GM19328 (cell line): ENCODE measurements at regions not wholly inside any gene's neighbourhood (a gene's known extent, or its start where the extent isn't known, plus 50 kb on each side); places are given as distances from the start of the nearest gene placed in this dataset.

ENCODE experiments used
- ATAC-seq: cut with Tn5 transposase; IDR thresholded peaks from one replicate; pipeline ENCODE4 v1.9.1; 2021; ENCODE audit warnings: mild to moderate bottlenecking, moderate library complexity; ENCODE audit not compliant: unreplicated experiment

DNA sequence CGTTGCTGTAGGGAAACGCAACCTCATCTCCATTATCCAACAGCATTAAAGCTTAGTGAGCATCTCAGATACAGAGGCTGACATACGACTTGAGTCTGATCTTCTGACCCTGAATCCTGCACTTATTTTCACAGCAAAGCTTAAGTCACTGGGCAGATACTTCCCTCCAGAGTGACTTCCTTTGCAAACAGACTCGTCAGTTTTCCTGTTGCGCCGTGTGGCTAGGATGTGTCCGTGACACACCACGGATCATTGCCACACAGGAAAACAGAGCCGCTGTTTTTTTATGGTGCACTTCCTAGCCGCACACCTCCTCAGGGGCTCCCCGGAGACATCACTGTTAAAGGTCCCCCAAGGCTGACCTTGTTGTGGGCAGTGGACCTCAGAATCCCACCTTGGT, 94.9 kb upstream of the MKI67 start:
- ATAC-seq: no peak

DNA sequence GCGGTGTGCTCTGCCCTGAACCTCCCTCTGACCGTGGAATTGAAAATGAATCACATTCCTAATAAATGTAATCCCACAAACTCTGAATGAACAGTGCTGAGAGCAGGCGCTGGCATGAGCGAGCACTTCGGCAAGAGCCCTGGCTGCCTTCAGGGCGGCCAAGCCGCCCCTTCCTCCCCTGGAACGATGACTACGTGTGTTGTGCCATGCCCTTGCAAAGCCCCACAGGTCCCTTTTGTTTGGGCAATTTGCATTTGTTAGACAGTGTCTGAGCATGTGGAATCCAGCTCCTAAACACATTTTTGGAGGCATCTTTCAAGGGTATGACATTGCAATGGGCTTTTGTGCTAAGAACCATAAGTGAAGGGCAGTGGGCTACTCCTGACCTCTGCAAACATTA, 95.6 kb upstream of the MKI67 start:
- no peak for ATAC-seq

DNA sequence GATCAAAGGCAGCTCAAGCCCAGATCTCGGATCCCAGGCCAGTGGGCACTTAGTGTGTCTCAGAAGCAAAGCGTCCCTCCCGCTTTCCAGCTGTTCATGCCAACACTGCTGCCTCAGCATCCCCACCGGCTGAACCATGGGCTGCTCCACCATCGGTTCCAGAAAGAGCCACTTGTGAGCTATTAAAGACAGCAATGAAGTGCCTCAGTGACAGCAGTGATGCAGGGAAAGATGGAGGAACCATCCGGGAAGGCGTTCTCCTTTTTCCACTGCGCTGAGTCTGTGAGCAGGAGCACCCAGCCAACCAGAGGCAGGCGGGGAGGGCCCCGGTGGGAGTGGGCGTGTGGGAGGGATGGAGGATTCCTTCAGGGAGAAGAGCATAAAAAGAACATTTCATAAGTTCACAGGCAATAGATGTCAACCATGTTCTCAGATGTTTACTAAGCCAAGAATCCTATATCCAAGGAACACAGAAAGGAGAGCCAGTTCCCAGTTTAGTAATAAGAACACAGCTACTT, 96.2 kb upstream of the MKI67 start:
- ATAC-seq: no peak

DNA sequence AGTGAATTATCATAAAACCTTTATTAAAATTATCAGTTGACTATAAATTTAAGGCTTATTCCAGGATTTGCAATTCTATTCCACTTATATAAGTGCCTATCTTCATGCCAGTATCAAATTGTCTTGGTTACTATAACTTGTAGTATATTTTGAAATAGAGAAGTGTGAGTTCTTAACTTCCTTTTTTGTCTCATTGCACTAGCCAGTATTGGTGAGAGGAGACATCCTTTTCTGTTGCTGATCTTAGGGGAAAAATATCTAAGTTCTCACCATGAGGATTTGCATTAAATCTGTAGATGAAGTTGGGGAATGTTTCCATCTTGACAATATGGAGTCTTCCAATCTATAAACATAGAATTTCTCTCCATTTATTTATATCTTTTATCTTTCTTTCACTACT, 104.2 kb upstream of the MKI67 start:
- ATAC-seq: no peak

DNA sequence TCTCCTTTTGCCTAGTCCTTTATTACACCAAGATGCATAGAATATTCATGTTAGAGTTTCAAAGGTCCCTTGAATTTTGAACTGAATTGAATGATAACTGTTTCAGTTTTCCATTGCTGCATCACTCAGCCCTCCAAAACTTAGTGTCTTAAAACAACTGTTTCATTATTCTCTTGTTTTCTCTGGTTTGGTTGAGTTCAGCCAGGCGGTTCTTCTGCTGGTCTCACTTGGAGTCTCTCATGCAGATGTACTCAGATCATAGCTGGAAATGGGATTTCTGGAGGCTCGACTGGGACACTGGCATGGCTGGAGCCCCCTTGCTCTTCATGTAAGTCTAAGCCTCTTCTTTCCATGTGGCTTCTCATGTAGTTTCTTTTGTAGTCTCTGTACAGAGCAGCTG, 107.2 kb upstream of the MKI67 start:
- no peak for ATAC-seq

DNA sequence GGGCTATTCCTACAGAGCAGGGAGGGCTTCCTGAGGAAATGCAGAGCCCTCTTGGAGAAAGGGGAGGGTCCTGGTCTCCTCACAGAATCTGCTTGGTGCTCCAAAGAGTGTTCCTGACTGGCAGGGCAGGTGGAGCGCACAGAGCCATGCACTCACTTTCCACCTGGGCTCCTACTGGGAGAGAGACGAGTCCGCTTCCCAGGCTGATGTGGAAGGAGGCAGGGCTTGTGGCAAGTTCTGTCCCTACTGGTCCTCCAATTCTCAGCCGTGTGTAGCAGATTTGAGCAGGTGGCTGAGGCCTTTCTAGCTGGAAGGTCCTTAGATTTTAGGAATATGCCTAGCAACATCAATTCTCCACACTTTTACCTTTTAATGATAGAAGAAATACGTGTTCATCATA, 111.5 kb upstream of the MKI67 start:
- no peak for ATAC-seq

DNA sequence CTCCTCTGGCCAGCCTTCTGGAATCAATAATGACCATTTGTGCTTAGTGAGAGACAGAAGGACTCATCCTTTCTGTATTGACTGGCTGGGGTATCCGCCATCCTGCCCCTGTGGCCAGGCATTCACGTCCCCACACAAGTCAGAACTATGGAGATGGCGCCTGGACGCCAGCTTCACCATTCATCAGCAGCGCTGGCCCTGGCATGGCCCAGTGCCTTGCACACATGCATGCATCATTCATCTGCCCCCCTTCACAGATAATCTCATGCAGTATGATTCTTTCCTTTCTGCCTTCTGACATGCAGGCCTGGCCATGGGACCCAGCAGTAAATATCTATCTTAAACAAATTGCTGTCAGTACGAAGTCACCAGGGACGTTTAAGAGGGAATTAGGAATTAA, 114.8 kb upstream of the MKI67 start:
- ATAC-seq: no peak

DNA sequence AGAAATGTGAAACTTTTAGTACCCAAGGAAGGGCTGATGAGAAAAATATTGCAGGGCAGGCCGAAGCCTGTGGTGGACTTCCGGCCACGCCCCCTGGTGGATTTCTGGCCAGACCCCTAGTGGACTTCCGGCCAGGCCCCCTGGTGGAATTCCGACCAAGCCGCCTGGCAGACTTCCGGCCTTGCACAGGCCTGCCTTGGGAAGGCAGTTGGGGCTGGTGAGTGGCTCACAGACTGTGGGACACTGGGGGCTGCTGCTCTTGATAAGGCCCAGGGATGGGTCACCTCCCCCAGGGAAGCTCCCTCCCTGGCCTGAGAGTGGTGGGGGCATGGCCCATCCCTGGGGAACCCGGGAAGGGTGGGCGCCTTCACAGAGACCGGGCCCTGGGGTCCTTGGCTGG, 116.4 kb upstream of the MKI67 start:
- no peak for ATAC-seq

DNA sequence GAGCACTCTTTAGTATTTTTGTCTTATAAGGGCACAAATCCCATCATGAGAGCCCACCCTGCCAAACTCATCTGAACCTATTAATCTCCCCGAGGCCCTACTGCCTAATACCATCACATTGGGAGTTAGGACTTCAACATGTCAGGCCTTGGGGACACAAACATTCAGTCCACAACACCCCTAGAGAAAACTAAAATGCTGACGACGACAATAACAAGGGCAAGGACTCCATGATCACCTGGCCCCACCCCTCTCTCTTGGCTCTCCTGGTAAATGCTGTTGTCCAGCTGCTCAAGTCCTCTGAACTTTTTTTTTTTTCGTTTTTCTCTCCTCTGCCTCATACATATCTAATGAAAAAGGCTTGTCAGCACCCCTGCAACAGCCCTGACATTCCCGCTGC, 118.8 kb upstream of the MKI67 start:
- no peak for ATAC-seq

DNA sequence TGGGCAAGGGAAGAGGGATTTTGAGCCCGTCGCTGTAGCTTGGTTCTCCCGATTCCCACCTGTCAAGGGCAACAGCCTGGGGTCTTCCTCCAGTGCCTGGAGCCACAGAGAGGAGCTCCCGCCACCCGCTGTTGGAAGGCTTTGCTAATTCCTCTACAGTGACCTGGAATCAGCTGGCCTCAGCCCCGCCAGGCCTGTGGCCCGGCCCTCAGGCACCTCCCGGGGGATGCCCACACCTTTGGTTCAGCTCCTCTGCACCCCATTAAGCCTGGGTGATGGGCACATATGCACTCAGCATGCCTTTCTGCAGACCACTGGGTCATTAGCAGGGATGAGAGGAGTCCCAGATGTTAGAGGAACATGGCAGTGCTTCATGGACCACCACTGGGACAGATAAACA, 121.4 kb upstream of the MKI67 start:
- ATAC-seq: no peak

DNA sequence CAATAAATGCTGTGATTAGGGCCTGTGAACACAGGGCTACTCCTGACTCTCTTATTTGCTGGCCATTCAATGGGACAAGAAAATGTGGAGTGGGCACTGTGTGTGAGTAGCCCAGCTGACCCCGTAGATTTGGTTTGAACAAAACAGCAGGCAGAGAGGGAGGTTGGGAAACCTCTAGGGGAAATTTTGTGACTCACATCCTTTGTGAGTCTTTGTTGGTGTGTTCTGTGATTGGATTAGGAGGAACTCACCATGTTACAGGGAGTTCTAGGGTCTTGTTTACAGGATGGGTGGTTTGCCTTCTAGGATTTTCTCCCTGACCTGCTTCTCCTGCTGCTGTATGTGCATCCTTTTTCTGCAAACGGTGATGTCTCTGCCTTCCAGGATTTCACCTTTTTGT, 128.3 kb upstream of the MKI67 start:
- ATAC-seq: no peak

DNA sequence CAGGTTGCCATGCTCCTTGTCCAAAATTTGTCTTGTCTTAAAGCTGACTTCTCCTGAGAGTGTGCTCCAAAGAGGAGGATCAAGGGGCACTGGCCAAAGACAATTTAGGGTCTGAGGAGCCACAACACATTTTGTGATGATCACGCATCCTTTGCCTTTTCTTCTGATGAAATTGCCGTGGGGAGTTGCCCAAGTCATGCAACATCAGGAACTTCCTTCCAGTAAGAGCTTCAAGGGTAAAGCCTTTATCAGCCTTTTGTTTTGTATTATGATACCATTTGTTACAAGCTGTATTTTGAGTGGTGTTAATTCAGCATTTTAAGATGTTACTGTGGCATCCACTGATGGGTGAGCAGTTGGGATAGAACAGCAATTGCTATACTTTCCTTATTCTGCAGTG, 131.2 kb upstream of the MKI67 start:
- ATAC-seq: no peak

DNA sequence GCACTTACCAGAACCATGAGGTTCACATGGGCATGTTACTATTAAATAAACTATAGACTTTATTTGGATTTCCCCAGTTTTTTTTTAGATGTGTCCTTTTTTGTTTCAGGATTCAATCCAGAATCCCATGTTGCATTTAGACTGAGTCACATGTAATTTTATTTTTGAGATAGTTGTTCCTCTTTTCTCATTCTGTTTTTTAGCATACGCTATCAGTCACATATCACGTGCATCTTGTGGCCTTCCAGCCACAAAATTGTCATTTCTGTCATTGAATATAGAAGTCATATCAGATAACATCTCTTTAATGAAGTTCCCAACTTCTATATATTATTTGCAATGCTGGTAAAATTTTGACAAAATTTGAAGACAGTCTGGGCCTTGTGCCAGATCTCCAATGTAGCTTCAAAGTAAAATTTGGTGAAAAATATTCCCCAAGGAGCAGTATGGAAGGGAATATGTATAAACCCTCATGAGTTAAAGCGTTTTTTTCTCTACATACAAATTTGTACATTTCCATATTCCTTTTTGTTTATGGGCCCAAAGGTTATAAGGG, 132.3 kb upstream of the MKI67 start:
- no peak for ATAC-seq

DNA sequence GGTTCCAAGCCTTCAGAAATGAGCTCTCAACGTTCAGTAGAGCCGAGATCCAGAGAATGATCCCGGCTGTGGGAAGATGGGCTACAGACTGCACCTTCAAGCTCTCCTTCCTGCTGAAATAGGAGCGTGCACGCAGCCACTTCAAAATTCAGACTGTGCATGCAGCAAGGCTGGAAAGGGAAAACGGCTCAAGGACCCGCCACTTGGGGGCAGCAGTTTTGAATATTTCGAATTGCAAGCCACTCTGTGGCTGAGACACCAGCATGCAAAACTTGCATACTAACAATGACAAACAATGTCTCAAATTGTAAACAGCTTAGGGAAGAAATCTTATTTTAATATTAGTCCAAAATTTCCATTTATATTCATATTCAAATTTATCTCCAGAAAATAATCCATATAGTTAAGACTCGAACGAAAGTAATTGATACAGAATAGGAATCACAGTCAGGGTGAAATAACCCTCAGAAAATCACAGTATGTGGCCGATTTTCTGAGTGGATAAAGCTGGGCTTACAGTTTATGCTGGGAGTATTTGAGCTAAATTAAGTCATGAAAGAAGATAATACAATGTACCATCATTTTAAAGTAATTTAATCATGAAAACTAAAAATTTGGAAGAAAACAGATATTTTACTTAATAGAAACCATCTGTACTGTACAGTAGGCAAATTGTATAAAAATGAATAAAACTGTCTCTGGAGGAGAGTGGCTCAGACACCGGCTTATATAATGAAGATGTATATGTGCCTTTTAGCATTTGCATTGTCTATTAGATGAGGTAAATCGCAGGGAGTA, 137.9 kb upstream of the MKI67 start:
- no peak for ATAC-seq

DNA sequence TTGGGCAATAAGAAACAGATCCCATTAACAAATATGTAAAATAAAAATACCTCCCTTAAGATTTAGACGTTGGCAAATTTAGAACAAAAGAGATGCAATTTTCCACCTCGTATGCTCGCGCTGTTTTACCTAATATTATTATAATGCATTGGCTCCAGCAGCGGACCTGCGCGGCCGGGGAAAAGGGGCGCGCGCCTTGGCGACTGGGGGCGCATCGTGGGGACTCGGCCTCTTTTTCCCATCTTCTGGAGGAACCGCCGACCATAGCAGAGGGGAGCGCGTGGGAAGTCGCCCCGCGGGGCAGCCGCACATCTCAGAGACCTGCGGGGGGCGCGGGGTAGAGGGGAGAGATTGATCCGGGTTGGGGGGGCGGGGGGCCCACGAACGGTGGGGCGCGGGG, 139.4 kb upstream of the MKI67 start:
- no peak for ATAC-seq

DNA sequence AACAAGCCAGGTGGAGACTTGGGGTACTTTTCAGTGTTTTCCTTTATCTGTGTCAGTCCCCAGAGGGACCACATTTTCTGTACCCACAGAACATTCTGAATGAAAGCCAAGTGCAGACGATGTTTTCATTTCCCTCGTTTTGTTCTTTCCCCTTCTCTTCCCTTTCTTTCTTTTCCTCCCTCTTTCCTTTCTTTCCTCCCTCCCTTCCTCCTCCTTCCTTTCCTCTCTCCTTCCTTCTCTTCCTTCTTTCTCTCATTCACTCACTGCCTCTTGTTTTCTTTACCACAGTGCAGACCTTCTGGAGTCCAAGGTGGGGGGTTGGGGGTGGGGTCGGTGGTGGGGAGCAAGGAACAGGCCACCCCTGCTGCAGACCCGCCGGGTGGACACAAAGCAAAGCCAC, 141.4 kb upstream of the MKI67 start:
- no peak for ATAC-seq

DNA sequence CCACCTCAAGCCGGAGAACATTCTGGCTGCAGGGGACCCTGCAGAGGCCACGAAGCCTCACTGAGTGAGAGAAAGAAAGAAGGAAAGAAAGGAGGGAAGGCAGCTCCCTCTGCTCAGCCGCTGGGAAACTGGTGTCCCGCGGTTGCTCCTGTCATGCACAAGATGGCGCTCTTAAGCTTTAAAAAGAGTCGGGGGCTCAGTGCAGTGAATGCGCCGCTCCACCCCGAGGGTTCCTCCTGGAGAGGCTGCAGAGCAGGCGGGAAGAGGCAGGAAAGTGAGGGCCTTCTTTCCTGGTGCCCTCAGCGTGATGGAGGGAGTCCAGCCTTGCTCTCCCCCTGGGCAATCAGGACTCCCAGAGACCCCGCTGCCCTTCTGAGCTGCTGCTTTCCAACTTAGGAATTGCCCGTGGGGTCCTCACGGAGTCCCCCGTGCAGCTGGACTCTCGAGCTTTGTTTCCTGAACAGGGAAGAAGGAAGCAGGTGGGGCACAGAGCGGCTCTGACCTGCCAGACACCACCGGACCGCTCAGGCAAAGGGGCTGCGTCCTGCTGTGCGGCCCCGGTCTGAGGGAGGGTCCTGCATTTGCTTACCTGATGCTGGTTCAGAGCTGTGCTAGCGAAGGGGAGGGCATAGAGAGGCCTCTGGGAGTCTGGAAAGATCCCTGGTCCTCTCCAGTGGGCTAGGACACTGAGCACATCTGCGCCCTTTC, 141.9 kb upstream of the MKI67 start:
- no peak for ATAC-seq

DNA sequence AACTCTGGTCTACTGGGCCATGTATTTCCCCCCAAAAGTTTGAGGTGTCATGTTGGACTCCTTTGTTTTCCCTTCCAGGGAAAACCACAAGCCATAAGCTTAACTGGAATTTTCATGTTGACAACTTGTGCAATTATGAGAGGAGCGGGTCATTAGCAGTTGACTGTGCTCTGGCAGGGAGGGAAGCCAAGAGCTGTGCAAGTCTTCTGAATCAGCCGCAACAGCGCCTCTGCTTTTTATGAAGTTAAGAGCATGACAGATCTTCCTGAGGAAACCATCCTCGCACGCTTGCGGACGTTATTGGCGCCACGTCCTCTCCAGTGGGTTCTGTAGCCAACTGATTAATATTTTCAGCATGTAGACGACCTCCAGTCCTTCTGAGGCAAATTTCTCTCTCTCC, 148.7 kb upstream of the MKI67 start:
- ATAC-seq: no peak

DNA sequence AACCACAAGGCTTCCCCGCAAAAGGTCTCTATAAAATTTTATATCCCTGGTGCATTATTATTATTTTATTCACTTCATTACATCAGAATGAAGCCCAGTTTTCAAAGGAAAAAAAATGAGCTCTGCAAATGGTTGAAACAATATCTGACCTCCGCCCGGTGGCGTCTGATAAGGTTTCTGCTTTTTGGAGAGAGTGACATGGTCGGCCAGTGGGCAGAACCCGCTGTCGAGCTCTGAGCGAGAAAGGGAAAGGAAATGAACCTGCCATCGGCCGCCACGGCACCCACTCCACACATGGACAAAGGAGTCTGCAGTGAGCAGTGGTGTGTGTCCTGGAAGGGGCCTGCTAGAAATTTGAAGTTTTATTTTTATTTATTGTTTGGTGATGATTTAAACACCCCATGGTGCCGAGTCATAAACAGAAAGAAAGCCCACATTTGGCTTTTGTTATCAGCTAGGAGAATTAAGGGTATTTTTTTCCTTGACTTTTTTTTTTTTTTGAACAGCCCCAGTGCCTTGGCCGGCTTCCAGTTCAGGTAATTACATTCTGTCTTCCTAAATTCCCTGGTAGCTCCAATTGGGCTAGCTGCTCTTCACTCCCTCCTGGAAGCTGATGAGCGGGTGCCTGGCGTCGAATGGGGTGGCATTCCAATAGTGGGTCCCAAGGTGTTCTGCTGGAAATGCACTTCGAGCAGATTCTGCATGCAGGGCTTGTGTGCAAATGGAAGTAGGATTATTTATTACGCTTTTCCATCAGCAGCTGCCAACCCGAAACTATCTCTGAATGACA, 149.4 kb upstream of the MKI67 start:
- no peak for ATAC-seq

DNA sequence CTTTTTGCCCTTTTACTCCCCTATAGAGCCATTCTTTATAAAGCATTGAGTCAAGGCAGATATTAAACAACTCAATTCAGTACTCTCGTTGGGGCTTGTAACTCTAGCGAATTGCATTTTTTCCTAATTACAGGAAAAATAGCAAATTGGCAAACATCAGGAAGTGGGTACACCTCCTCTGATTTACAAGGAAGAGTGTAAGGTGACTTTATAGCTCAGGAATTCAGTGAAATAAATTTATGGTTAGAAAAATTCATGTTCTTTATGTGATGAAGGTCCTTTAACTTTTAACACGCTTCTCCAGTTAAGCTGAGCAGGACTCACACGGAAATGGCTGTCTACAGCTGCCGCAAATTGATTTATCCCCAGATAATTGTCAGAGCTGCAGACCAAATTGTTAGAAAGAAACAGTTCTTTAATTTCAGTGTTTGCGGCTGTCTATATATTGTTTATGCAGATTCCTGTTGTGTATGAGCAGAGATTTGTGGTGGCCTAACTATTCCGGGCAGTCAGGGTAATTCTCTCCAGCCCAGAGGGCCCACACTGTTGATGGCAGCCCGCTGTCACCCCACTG, 151.1 kb upstream of the MKI67 start:
- ATAC-seq: no peak

DNA sequence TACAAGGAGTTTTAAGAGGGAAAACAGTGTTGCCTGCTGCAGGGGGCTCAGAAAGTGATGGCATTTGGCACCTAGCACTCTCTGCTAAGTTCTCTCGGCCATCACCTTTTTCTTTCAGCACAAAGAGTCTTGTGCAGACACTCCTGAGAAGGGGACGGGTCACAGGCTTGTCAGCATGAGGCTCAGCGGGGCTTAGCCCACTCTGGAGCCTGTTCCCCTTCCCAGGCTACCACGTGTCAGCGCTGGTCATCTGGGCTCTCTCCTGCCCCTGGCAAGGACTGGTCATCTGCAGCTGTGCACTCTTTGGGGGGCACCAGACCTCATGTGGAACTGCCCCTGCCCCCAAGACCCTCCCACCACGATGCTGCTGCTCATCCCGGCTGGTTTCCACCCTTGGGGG, 152.1 kb upstream of the MKI67 start:
- no peak for ATAC-seq
